ENCODE measurements at regions not wholly inside any gene's neighbourhood (a gene's known extent, or its start where the extent isn't known, plus 50 kb on each side); places are given as distances from the start of the nearest gene placed in this dataset.

- DNase-seq = no peak
These were observed 51.1 kb downstream of the HYCC1 start for GRCh38 chr7:22962775-22963350.

- no peak for DNase-seq
These were observed 55.2 kb downstream of the HYCC1 start for GRCh38 chr7:22958742-22959141.

GRCh38 chr7:22954251-22954650, 59.7 kb downstream of the HYCC1 start:
- no peak for DNase-seq

- no peak for DNase-seq
These were observed 61.5 kb downstream of the HYCC1 start for GRCh38 chr7:22952306-22953015.

- DNase-seq = no peak
These were observed 64.0 kb downstream of the HYCC1 start for GRCh38 chr7:22949944-22950343.

- DNase-seq = no peak
These were observed 64.7 kb downstream of the HYCC1 start for GRCh38 chr7:22949221-22949620.

- no peak for DNase-seq
These were observed 65.2 kb downstream of the HYCC1 start for GRCh38 chr7:22948770-22949169.

- DNase-seq = no peak
These were observed 68.3 kb downstream of the HYCC1 start for GRCh38 chr7:22945584-22945983.

- DNase-seq = no peak
These were observed 69.4 kb downstream of the HYCC1 start for GRCh38 chr7:22944510-22944909.

- DNase-seq = no peak
These were observed 69.9 kb downstream of the HYCC1 start for GRCh38 chr7:22944022-22944421.

GRCh38 chr7:22942191-22942590, 71.7 kb downstream of the HYCC1 start:
- no peak for DNase-seq

- DNase-seq = no peak
These were observed 74.1 kb downstream of the HYCC1 start for GRCh38 chr7:22939842-22940241.

- no peak for DNase-seq
These were observed 76.0 kb downstream of the HYCC1 start for GRCh38 chr7:22937946-22938345.

GRCh38 chr7:22936246-22936645, 77.7 kb downstream of the HYCC1 start:
- DNase-seq = no peak

- DNase-seq = no peak
These were observed 78.7 kb downstream of the HYCC1 start for GRCh38 chr7:22935269-22935668.

- DNase-seq = no peak
These were observed 79.4 kb downstream of the HYCC1 start for GRCh38 chr7:22934473-22935065.

- no peak for DNase-seq
These were observed 79.9 kb downstream of the HYCC1 start for GRCh38 chr7:22934023-22934422.

- no peak for DNase-seq
These were observed 81.0 kb downstream of the HYCC1 start for GRCh38 chr7:22932896-22933295.

- no peak for DNase-seq
These were observed 82.9 kb downstream of the HYCC1 start for GRCh38 chr7:22931011-22931410.

GRCh38 chr7:22922307-22922706, 91.6 kb downstream of the HYCC1 start:
- no peak for DNase-seq

GRCh38 chr7:22921386-22922086, 92.4 kb downstream of the HYCC1 start:
- DNase-seq = no peak

GRCh38 chr7:22920672-22921071, 93.3 kb downstream of the HYCC1 start:
- DNase-seq = no peak

GRCh38 chr7:22913158-22913557, 90.5 kb upstream of the TOMM7 start:
- no peak for DNase-seq

- DNase-seq = no peak
These were observed 89.2 kb upstream of the TOMM7 start for GRCh38 chr7:22911889-22912288.

Measured in activated effector memory CD4-positive, alpha-beta T cell treated with anti-CD3 and anti-CD28 coated beads, Interleukin-2, amount 50 U/mL, for 16 hours (primary cell).